GM12878 (cell line): ENCODE measurements at regions not wholly inside any gene's neighbourhood (a gene's known extent, or its start where the extent isn't known, plus 50 kb on each side); places are given as distances from the start of the nearest gene placed in this dataset.

Source experiments
- ATAC-seq: fragments of 200-7000 bp; cut with Tn5 transposase; 3 replicates; pipeline ENCODE4 v1.9.1; 2020; ENCODE audit warnings: mild to moderate bottlenecking, moderate library complexity
- BruUV-seq: library from RNA; stranded (reverse); fragments of 400-500 nt; replicated peaks from 2 replicates; lab custom pipeline; 2021; lab: Mats Ljungman, UMichigan
- CTCF ChIA-PET: fragments of 300-600 bp; sonication (Branson Sonifier 250); formaldehyde crosslinking; extraction: SDS; loops from one replicate; lab custom pipeline; 2021; ENCODE audit warnings: inconsistent platforms; lab: Yijun Ruan, JAX
- POLR2A ChIA-PET: fragments of 350-600 bp; formaldehyde crosslinking; extraction: SDS; loops from one replicate; lab custom pipeline; 2021; ENCODE audit warnings: inconsistent platforms; lab: Charles Lee
- RAD21 ChIA-PET: fragments of 300-600 bp; sonication (Branson Sonifier 250); formaldehyde crosslinking; loops from one replicate; lab custom pipeline; 2023; ENCODE audit warnings: antibody characterized with exemption; ENCODE audit not compliant: unreplicated experiment; lab: Charles Lee
- SMC1A ChIA-PET: fragments of 300-600 bp; sonication (Branson Sonifier 250); formaldehyde crosslinking; loops from one replicate; lab custom pipeline; 2023; ENCODE audit not compliant: unreplicated experiment, uncharacterized antibody; lab: Charles Lee
- DNase-seq: peaks from one replicate; pipeline ENCODE4 v3.0.0-alpha.2; 2011; ENCODE audit warnings: low read depth, low spot score
- FAIRE-seq: peaks from 3 replicates; lab custom pipeline; 2011; peaks lifted over from hg19 to GRCh38; lab: Jason Lieb, UNC
- H2AFZ ChIP-seq: 2 replicates; pipeline ENCODE4 v1.6.0; 2011; ENCODE audit warnings: low read depth, low read length, control low read depth; ENCODE audit not compliant: control insufficient read depth
- H3K27ac ChIP-seq: 2 replicates; pipeline ENCODE4 v1.5.1; 2011; ENCODE audit warnings: control low read depth; ENCODE audit not compliant: control insufficient read depth, insufficient read depth
- H3K27me3 ChIP-seq, 2 experiments: replicated peaks in 1 of 2; 2 replicates each; pipeline versions ENCODE4 v1.6.0 to v1.6.1; 2011; ENCODE audit warnings: low read length in 1 of 2; ENCODE audit not compliant: control insufficient read depth in 2 of 2, insufficient read depth in 2 of 2
- H3K36me3 ChIP-seq, 2 experiments: 2 replicates each; pipeline ENCODE4 v1.5.1; 2011; ENCODE audit warnings: low read length in 1 of 2; ENCODE audit not compliant: control insufficient read depth in 2 of 2, insufficient read depth in 2 of 2
- H3K4me1 ChIP-seq: 2 replicates; pipeline ENCODE4 v1.6.1; 2011; ENCODE audit warnings: mild to moderate bottlenecking, low read length, moderate library complexity, mixed read lengths; ENCODE audit not compliant: control insufficient read depth, insufficient read depth
- H3K4me2 ChIP-seq: 2 replicates; pipeline ENCODE4 v1.6.0; 2011; ENCODE audit warnings: control low read depth; ENCODE audit not compliant: control insufficient read depth, insufficient read depth
- H3K4me3 ChIP-seq: fragments of 200-600 bp; sonication (generic); 2 replicates; pipeline ENCODE4 v1.5.1; 2016
- H3K79me2 ChIP-seq: 2 replicates; pipeline ENCODE4 v1.6.0; 2011; ENCODE audit warnings: low read length; ENCODE audit not compliant: control insufficient read depth, insufficient read depth
- H3K9ac ChIP-seq: 2 replicates; pipeline ENCODE4 v1.8.0; 2011; ENCODE audit warnings: low read length, control low read depth, mixed read lengths; ENCODE audit not compliant: control insufficient read depth, insufficient read depth
- H3K9me3 ChIP-seq: replicated peaks from 3 replicates; pipeline ENCODE4 v1.5.1; 2011; ENCODE audit warnings: mild to moderate bottlenecking, low read length; ENCODE audit not compliant: control insufficient read depth, insufficient read depth
- H4K20me1 ChIP-seq: 2 replicates; pipeline ENCODE4 v1.6.0; 2011; ENCODE audit not compliant: control insufficient read depth, insufficient read depth
- CTCF ChIP-seq, 3 experiments: IDR thresholded peaks in 2 of 3; conservative IDR thresholded peaks in 1 of 3; 2 replicates each; pipeline ENCODE4 v1.5.1; 2011; ENCODE audit warnings: low read depth in 3 of 3, low read length in 3 of 3, mild to moderate bottlenecking in 3 of 3, control low read depth in 2 of 3, moderate library complexity in 2 of 3, inconsistent platforms in 1 of 3, mixed read lengths in 1 of 3; ENCODE audit not compliant: control insufficient read depth in 2 of 3, insufficient read depth in 1 of 3; ENCODE audit errors: extremely low read depth in 1 of 3
- E4F1 ChIP-seq: fragments of 450-650 bp; IDR thresholded peaks from 2 replicates; pipeline ENCODE4 v1.6.1; 2018; ENCODE audit warnings: borderline replicate concordance, mild to moderate bottlenecking; ENCODE audit not compliant: partially characterized antibody
- GABPA ChIP-seq: IDR thresholded peaks from 2 replicates; pipeline ENCODE4 v1.6.1; 2014; ENCODE audit warnings: antibody characterized with exemption, low read depth, mild to moderate bottlenecking, inconsistent platforms
- IKZF2 ChIP-seq, 2 experiments: fragments of 450-650 bp; IDR thresholded peaks; 2 replicates each; pipeline ENCODE4 v1.6.1; 2017; ENCODE audit warnings: mild to moderate bottlenecking in 2 of 2, moderate library complexity in 2 of 2
- NRF1 ChIP-seq: conservative IDR thresholded peaks from 2 replicates; pipeline ENCODE4 v1.6.1; 2011; ENCODE audit warnings: mild to moderate bottlenecking, low read depth, low read length, improper control_type of control experiment
- POLR2AphosphoS5 ChIP-seq: IDR thresholded peaks from 2 replicates; pipeline ENCODE4 v1.6.1; 2011; ENCODE audit warnings: mild to moderate bottlenecking, low read length, inconsistent platforms
- ZNF687 ChIP-seq: fragments of 450-650 bp; IDR thresholded peaks from 2 replicates; pipeline ENCODE4 v1.6.1; 2017; ENCODE audit warnings: mild to moderate bottlenecking, moderate library complexity
- WGBS: methylation state at CpG from one replicate; pipeline ENCODE4 v1.1.6; 2016; ENCODE audit warnings: low lambda C conversion rate; ENCODE audit not compliant: insufficient replicate concordance, insufficient coverage; ENCODE audit errors: missing lambda C conversion rate; 5-methylcytosine and 5-hydroxymethylcytosine counted together
- in situ Hi-C: fragments of 300-500 bp; cut with MboI; formaldehyde crosslinking; loops from 9 replicates; pipeline ENCODE4 v1.14.3; 2018; ENCODE audit warnings: mixed read lengths
- intact Hi-C: fragments of 100-400 bp; cut with micrococcal nuclease; formaldehyde crosslinking; loops from one replicate; pipeline ENCODE4 v1.14.2; 2022; ENCODE audit not compliant: unreplicated experiment

- ATAC-seq (no peak), DNase-seq (no peak), FAIRE-seq (no peak)
- H3K9ac ChIP-seq, result no peak overlapping the region
- H3K4me3 ChIP-seq, result no peak overlapping the region
- 80% methylated on average over 2 of the region's 2 CpGs for WGBS
- no peaks in the 10 kb centered on the region for H3K27me3 ChIP-seq
- H3K4me1 ChIP-seq, result no peaks in the 10 kb centered on the region
- H3K4me2 ChIP-seq, result no peak overlapping the region
- intact Hi-C loops, result no loop called here
- no peaks in the 10 kb centered on the region; the same call in 2 of the 3 replicates for H3K9me3 ChIP-seq
- ChIA-PET CTCF (no interaction called here), POLR2A (no interaction called here)
- in situ Hi-C loops, result no loop called here
- H3K36me3 ChIP-seq, result no peaks in the 10 kb centered on the region
- no peaks in the 10 kb centered on the region for H4K20me1 ChIP-seq
- no peak overlapping the region for H2AFZ ChIP-seq
- BruUV-seq, result no TSS peak
- H3K27ac ChIP-seq, result no peak overlapping the region
- TF ChIP-seq IKZF2 (IDR thresholded peaks at IDR 0.05) (no peak), POLR2AphosphoS5 (no peak), GABPA (no peak), E4F1 (no peak)
- TF ChIP-seq, all 136 proteins: peak for 0
- RAD21 ChIA-PET, result no interaction called here
- H3K79me2 ChIP-seq, result no peaks in the 10 kb centered on the region
- SMC1A ChIA-PET, result no interaction called here
Observed at GRCh38 chr1:185432948-185433347, 115.9 kb upstream of the IVNS1ABP start.

GRCh38 chr1:185431612-185432011 is 114.6 kb upstream of the IVNS1ABP start:
- no peaks in the 10 kb centered on the region for H3K79me2 ChIP-seq
- no peak overlapping the region for H3K4me3 ChIP-seq
- ChIA-PET SMC1A (interaction anchor here (0.7 to 1.9 kb wide), 3 partner anchors 12 to 164 kb away, joined by 3 to 6 read pairs (median 5); no protein-coding TSS in a partner anchor), POLR2A (no interaction called here), RAD21 (no interaction called here), CTCF (interaction anchor here (1.0 to 1.1 kb wide), 2 partner anchors 8 to 13 kb away, joined by 3 read pairs; no protein-coding TSS in a partner anchor)
- no TSS peak for BruUV-seq
- no peak overlapping the region for H2AFZ ChIP-seq
- H4K20me1 ChIP-seq, result no peaks in the 10 kb centered on the region
- no peaks in the 10 kb centered on the region; the same call in 2 of the 3 replicates for H3K9me3 ChIP-seq
- 47% methylated on average over 5 of the region's 5 CpGs for WGBS
- FAIRE-seq (no peak), ATAC-seq (no peak), DNase-seq (no peak)
- no peak overlapping the region for H3K4me2 ChIP-seq
- H3K4me1 ChIP-seq, result no peaks in the 10 kb centered on the region
- intact Hi-C loops (no loop called here), in situ Hi-C loops (no loop called here)
- H3K27ac ChIP-seq, result no peak overlapping the region
- no peaks in the 10 kb centered on the region for H3K36me3 ChIP-seq
- H3K27me3 ChIP-seq, result no peaks in the 10 kb centered on the region
- no peak overlapping the region for H3K9ac ChIP-seq
- TF ChIP-seq ZNF687, result no peak
- TF ChIP-seq NRF1, result no peak
- TF ChIP-seq CTCF (IDR thresholded peaks at IDR 0.05 in 2 of 3, conservative IDR thresholded peaks at IDR 0.05 in 1 of 3; ENCODE audit: control insufficient read depth in 2 of 3, extremely low read depth in 1 of 3, insufficient read depth in 1 of 3, low read depth in 3 of 3, low read length in 3 of 3), result no peak
